Spleen (tissue), 7 donors: ENCODE measurements at regions not wholly inside any gene's neighbourhood (a gene's known extent, or its start where the extent isn't known, plus 50 kb on each side); places are given as distances from the start of the nearest gene placed in this dataset.

Source experiments
- CTCF ChIP-seq, 11 experiments: fragments of 200-600 bp in 7 of 11; fragments of 450-650 bp in 4 of 11; sonication (generic) in 4 of 11; IDR thresholded peaks in 8 of 11; conservative IDR thresholded peaks in 3 of 11; 1 replicate in 7 of 11; 2 replicates in 4 of 11; pipeline versions ENCODE4 v1.4.0 to v1.8.0; 2016 to 2021; ENCODE audit warnings: antibody characterized with exemption in 11 of 11, inconsistent platforms in 4 of 11, mild to moderate bottlenecking in 1 of 11
- POLR2AphosphoS5 ChIP-seq, 3 donors: sonication (generic); formaldehyde crosslinking; IDR thresholded peaks; one replicate each; pipeline ENCODE4 v1.5.1; 2017; ENCODE audit warnings: antibody characterized with exemption in 3 of 3
- donor health status: DM: no; HTN: no; CAD: no; lungs with moderate emphysema.
- donor health status: DM: no; HTN: no; CAD: no.
- donor health status: DM: no; HTN: no; CAD: no.

GRCh38 chr9:108003526-108003925, 514.0 kb upstream of the KLF4 start:
- TF ChIP-seq CTCF (IDR thresholded peaks at IDR 0.05 in 8 of 11, conservative IDR thresholded peaks at IDR 0.05 in 3 of 11): no peak
- TF ChIP-seq POLR2AphosphoS5 (IDR thresholded peaks at IDR 0.05): no peak
